HG03558 (cell line): ENCODE measurements at regions not wholly inside any gene's neighbourhood (a gene's known extent, or its start where the extent isn't known, plus 50 kb on each side); places are given as distances from the start of the nearest gene placed in this dataset.
"Not testable (repeated sequence)": the region's sequence is repeated elsewhere in the genome, so short reads cannot be mapped to it uniquely, and the experiment has no call there.

Source experiments
- ATAC-seq: cut with Tn5 transposase; IDR thresholded peaks from one replicate; pipeline ENCODE4 v1.9.1; 2021; ENCODE audit warnings: moderate number of reproducible peaks; ENCODE audit not compliant: unreplicated experiment; ENCODE audit errors: extremely low read depth

GRCh38 chr2:103353774-103354173, 591.9 kb downstream of the TMEM182 start:
- ATAC-seq: no peak

GRCh38 chr2:103355287-103355686, 593.5 kb downstream of the TMEM182 start:
- no peak for ATAC-seq

GRCh38 chr2:103361712-103362111, 599.9 kb downstream of the TMEM182 start:
- ATAC-seq: no peak

GRCh38 chr2:103363639-103364038, 601.8 kb downstream of the TMEM182 start:
- ATAC-seq: no peak

GRCh38 chr2:103364177-103364576, 602.3 kb downstream of the TMEM182 start:
- no peak for ATAC-seq

GRCh38 chr2:103365071-103365470, 603.2 kb downstream of the TMEM182 start:
- no peak for ATAC-seq

- no peak for ATAC-seq
Observed at GRCh38 chr2:103367877-103368276, 606.0 kb downstream of the TMEM182 start.

- ATAC-seq: no peak
Observed at GRCh38 chr2:103383541-103383940, 621.7 kb downstream of the TMEM182 start.

- ATAC-seq: no peak
Observed at GRCh38 chr2:103386872-103387271, 625.0 kb downstream of the TMEM182 start.

- no peak for ATAC-seq
Observed at GRCh38 chr2:103387888-103388287, 626.1 kb downstream of the TMEM182 start.

GRCh38 chr2:103396152-103396551, 634.3 kb downstream of the TMEM182 start:
- no peak for ATAC-seq

- no peak for ATAC-seq
Observed at GRCh38 chr2:103401621-103402020, 639.8 kb downstream of the TMEM182 start.

GRCh38 chr2:103402336-103402735, 640.5 kb downstream of the TMEM182 start:
- no peak for ATAC-seq

- ATAC-seq: no peak
Observed at GRCh38 chr2:103402944-103403343, 641.1 kb downstream of the TMEM182 start.

- not testable (repeated sequence) for ATAC-seq
Observed at GRCh38 chr2:103403388-103403787, 641.6 kb downstream of the TMEM182 start.

GRCh38 chr2:103410221-103410620, 648.4 kb downstream of the TMEM182 start:
- no peak for ATAC-seq

GRCh38 chr2:103419506-103419905, 657.7 kb downstream of the TMEM182 start:
- ATAC-seq: no peak

- no peak for ATAC-seq
Observed at GRCh38 chr2:103423100-103423499, 661.3 kb downstream of the TMEM182 start.

- ATAC-seq: no peak
Observed at GRCh38 chr2:103427567-103427966, 665.7 kb downstream of the TMEM182 start.

GRCh38 chr2:103430191-103430590, 668.4 kb downstream of the TMEM182 start:
- no peak for ATAC-seq

GRCh38 chr2:103435010-103435409, 673.2 kb downstream of the TMEM182 start:
- ATAC-seq: no peak

GRCh38 chr2:103437161-103437560, 675.3 kb downstream of the TMEM182 start:
- ATAC-seq: no peak

- ATAC-seq: no peak
Observed at GRCh38 chr2:103445347-103445746, 683.5 kb downstream of the TMEM182 start.
